Keratinocyte (primary cell): ENCODE measurements at regions not wholly inside any gene's neighbourhood (a gene's known extent, or its start where the extent isn't known, plus 50 kb on each side); places are given as distances from the start of the nearest gene placed in this dataset.

ENCODE experiments used
- DNase-seq: peaks from one replicate; pipeline ENCODE4 v3.0.0-alpha.2; 2011; ENCODE audit warnings: low read depth, missing footprints, low spot score
- FAIRE-seq: peaks from 2 replicates; lab custom pipeline; 2011; peaks lifted over from hg19 to GRCh38; lab: Jason Lieb, UNC
- H2AFZ ChIP-seq: 2 replicates; pipeline ENCODE4 v1.6.0; 2012; ENCODE audit warnings: low read length, control low read depth, inconsistent platforms; ENCODE audit not compliant: control insufficient read depth
- H3K27ac ChIP-seq: 2 replicates; pipeline ENCODE4 v1.5.1; 2011; ENCODE audit warnings: low read length; ENCODE audit not compliant: control insufficient read depth, insufficient read depth
- H3K27me3 ChIP-seq: 3 replicates; pipeline ENCODE4 v1.6.0; 2011; ENCODE audit warnings: low read length; ENCODE audit not compliant: control insufficient read depth, insufficient read depth; ENCODE audit errors: extremely low read depth
- H3K36me3 ChIP-seq, 2 experiments: 2 replicates in 1 of 2; 3 replicates in 1 of 2; pipeline ENCODE4 v1.5.1; 2011; ENCODE audit warnings: low read length in 2 of 2, mild to moderate bottlenecking in 1 of 2; ENCODE audit not compliant: control insufficient read depth in 2 of 2, insufficient read depth in 2 of 2; ENCODE audit errors: extremely low read depth in 1 of 2
- H3K4me1 ChIP-seq: 3 replicates; pipeline ENCODE4 v1.5.1; 2011; ENCODE audit warnings: low read length; ENCODE audit not compliant: control insufficient read depth, insufficient read depth; ENCODE audit errors: extremely low read depth
- H3K4me2 ChIP-seq: 3 replicates; pipeline ENCODE4 v1.6.0; 2011; ENCODE audit warnings: low read depth, low read length; ENCODE audit not compliant: control insufficient read depth, insufficient read depth; ENCODE audit errors: extremely low read depth
- H3K4me3 ChIP-seq, 3 experiments: fragments of 200-600 bp in 1 of 3; sonication (generic) in 1 of 3; 2 replicates in 2 of 3; 3 replicates in 1 of 3; pipeline ENCODE4 v1.5.1; 2011 to 2016; ENCODE audit warnings: low read length in 3 of 3, mild to moderate bottlenecking in 3 of 3, control low read depth in 2 of 3, inconsistent platforms in 1 of 3, low read depth in 1 of 3, mixed read lengths in 1 of 3, mixed run types in 1 of 3, moderate library complexity in 1 of 3; ENCODE audit not compliant: control insufficient read depth in 2 of 3, insufficient read depth in 2 of 3; ENCODE audit errors: extremely low read depth in 1 of 3
- H3K79me2 ChIP-seq: 2 replicates; pipeline ENCODE4 v1.6.0; 2012; ENCODE audit warnings: low read length; ENCODE audit not compliant: control insufficient read depth, insufficient read depth
- H3K9ac ChIP-seq: 3 replicates; pipeline ENCODE4 v1.6.0; 2011; ENCODE audit warnings: low read length; ENCODE audit not compliant: control insufficient read depth, insufficient read depth; ENCODE audit errors: extremely low read depth
- H3K9me1 ChIP-seq: 3 replicates; pipeline ENCODE4 v1.6.0; 2011; ENCODE audit warnings: low read length; ENCODE audit not compliant: control insufficient read depth, insufficient read depth; ENCODE audit errors: extremely low read depth
- H3K9me3 ChIP-seq: 2 replicates; pipeline ENCODE4 v1.5.1; 2012; ENCODE audit warnings: low read depth, low read length; ENCODE audit not compliant: control insufficient read depth
- H4K20me1 ChIP-seq: 3 replicates; pipeline ENCODE4 v1.6.0; 2011; ENCODE audit warnings: low read length; ENCODE audit not compliant: control insufficient read depth, insufficient read depth; ENCODE audit errors: extremely low read depth
- EZH2 ChIP-seq: IDR thresholded peaks from one replicate; pipeline ENCODE4 v1.6.1; 2012; ENCODE audit warnings: inconsistent platforms, mild to moderate bottlenecking, low read length, moderate library complexity
- dilution Hi-C: fragments of 300-500 bp; cut with MboI; formaldehyde crosslinking; loops from one replicate; pipeline ENCODE4 v1.7.0; 2020; ENCODE audit warnings: low sequenced_read_pairs; ENCODE audit not compliant: extremely low pct_ligation_motif_present
- TF ChIP-seq, protein P1 (sequence below), 3 experiments: IDR thresholded peaks in 1 of 3; conservative IDR thresholded peaks in 1 of 3; optimal IDR thresholded peaks in 1 of 3; 2 replicates in 2 of 3; 3 replicates in 1 of 3; pipeline versions ENCODE3 to v1.5.1; 2011; ENCODE audit warnings: low read length in 3 of 3, mild to moderate bottlenecking in 3 of 3, moderate library complexity in 2 of 3, control low read depth in 1 of 3, inconsistent platforms in 1 of 3; ENCODE audit not compliant: insufficient read depth in 2 of 3; ENCODE audit errors: extremely low read depth in 1 of 3

DNA sequence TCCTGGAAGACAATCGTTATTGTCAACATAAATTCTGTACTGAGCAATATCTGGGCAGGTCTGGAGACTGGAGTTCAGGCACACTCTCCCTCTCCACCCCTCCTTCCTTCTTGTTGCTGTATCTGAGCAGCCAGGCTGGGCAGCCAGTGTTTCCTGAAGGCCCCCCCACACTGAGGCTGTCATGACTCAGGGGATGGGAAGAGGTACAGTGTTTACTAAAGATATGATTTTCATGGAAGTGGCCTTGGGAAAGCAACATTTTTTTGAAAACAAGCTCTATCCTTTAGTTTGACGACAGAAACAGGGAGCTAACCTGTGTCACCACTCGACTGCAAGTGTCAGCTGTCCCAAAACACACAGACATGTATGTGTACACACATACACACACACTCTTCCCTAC is 1485.4 kb upstream of the TMEM132C start:
- Histone ChIP-seq H3K4me1 (no peaks in the 10 kb centered on the region), H3K4me2 (no peak overlapping the region), H3K36me3 (no peaks in the 10 kb centered on the region), H3K27me3 (no peaks in the 10 kb centered on the region), H4K20me1 (no peaks in the 10 kb centered on the region), H3K9ac (no peak overlapping the region), H3K4me3 (no peak overlapping the region), H3K27ac (no peak overlapping the region), H3K9me3 (no peaks in the 10 kb centered on the region), H3K79me2 (no peaks in the 10 kb centered on the region), H3K9me1 (no peaks in the 10 kb centered on the region), H2AFZ (no peak overlapping the region)
- DNase-seq (no peak), FAIRE-seq (no peak)
- dilution Hi-C loops: no loop called here
- no peak for TF ChIP-seq EZH2
- TF ChIP-seq, protein P1, sequence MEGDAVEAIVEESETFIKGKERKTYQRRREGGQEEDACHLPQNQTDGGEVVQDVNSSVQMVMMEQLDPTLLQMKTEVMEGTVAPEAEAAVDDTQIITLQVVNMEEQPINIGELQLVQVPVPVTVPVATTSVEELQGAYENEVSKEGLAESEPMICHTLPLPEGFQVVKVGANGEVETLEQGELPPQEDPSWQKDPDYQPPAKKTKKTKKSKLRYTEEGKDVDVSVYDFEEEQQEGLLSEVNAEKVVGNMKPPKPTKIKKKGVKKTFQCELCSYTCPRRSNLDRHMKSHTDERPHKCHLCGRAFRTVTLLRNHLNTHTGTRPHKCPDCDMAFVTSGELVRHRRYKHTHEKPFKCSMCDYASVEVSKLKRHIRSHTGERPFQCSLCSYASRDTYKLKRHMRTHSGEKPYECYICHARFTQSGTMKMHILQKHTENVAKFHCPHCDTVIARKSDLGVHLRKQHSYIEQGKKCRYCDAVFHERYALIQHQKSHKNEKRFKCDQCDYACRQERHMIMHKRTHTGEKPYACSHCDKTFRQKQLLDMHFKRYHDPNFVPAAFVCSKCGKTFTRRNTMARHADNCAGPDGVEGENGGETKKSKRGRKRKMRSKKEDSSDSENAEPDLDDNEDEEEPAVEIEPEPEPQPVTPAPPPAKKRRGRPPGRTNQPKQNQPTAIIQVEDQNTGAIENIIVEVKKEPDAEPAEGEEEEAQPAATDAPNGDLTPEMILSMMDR (optimal IDR thresholded peaks at IDR 0.05 in 1 of 3, IDR thresholded peaks at IDR 0.05 in 1 of 3, conservative IDR thresholded peaks at IDR 0.05 in 1 of 3; ENCODE audit: extremely low read depth in 1 of 3, insufficient read depth in 2 of 3, low read length in 3 of 3): no peak

DNA sequence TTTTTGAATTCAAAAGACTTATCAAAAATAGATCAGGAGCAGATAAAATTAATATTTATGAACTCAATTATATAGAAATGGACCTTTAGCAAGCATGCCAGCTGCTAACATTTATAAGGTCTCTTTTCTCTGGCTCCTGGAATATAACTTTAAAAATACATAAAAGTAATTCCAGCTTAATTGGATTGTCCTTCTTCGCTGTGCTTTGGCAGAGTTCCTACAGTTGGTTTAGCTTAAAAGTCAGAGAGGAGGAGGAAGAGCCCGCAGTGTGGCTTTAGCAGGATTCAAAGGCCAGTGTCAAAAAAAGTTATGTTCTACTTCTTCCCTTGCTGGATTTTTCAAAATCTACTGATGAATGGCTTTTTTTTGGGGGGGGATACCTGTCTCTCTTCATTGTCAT is 1484.9 kb upstream of the TMEM132C start:
- FAIRE-seq (no peak), DNase-seq (no peak)
- Histone ChIP-seq H3K4me2 (no peak overlapping the region), H3K4me3 (no peak overlapping the region), H3K79me2 (no peaks in the 10 kb centered on the region), H3K9me3 (no peaks in the 10 kb centered on the region), H3K9ac (no peak overlapping the region), H3K27ac (no peak overlapping the region), H3K27me3 (no peaks in the 10 kb centered on the region), H4K20me1 (no peaks in the 10 kb centered on the region), H3K9me1 (no peaks in the 10 kb centered on the region), H3K4me1 (no peaks in the 10 kb centered on the region), H2AFZ (no peak overlapping the region), H3K36me3 (no peaks in the 10 kb centered on the region)
- TF ChIP-seq, protein P1 (optimal IDR thresholded peaks at IDR 0.05 in 1 of 3, IDR thresholded peaks at IDR 0.05 in 1 of 3, conservative IDR thresholded peaks at IDR 0.05 in 1 of 3; ENCODE audit: extremely low read depth in 1 of 3, insufficient read depth in 2 of 3, low read length in 3 of 3): no peak
- TF ChIP-seq EZH2: no peak
- dilution Hi-C loops: no loop called here
